HepG2 (cell line): ENCODE measurements at regions not wholly inside any gene's neighbourhood (a gene's known extent, or its start where the extent isn't known, plus 50 kb on each side); places are given as distances from the start of the nearest gene placed in this dataset.

Experiments used
- ATAC-seq: fragments of 200-7000 bp; cut with Tn5 transposase; 3 replicates; pipeline ENCODE4 v1.9.1; 2020; ENCODE audit warnings: mild to moderate bottlenecking, moderate library complexity
- BruUV-seq: library from RNA; stranded (reverse); fragments of 400-500 nt; replicated peaks from 2 replicates; lab custom pipeline; 2021; lab: Mats Ljungman, UMichigan
- CTCF ChIA-PET: fragments of 300-600 bp; formaldehyde crosslinking; extraction: SDS; loops from one replicate; lab custom pipeline; 2021; ENCODE audit warnings: low total read pairs, inconsistent platforms, low intra/inter-chr PET ratio; lab: Yijun Ruan, JAX
- POLR2A ChIA-PET: fragments of 350-600 bp; sonication (Branson Sonifier 250); formaldehyde crosslinking; loops from one replicate; lab custom pipeline; 2020; ENCODE audit warnings: antibody characterized with exemption, inconsistent platforms; lab: Yijun Ruan, JAX
- DNase-seq: peaks from one replicate; pipeline ENCODE4 v3.0.0-alpha.2; 2015; ENCODE audit warnings: low spot score
- FAIRE-seq: peaks from 3 replicates; lab custom pipeline; 2011; peaks lifted over from hg19 to GRCh38; lab: Jason Lieb, UNC
- H2AFZ ChIP-seq: one replicate; pipeline ENCODE4 v1.6.1; 2011; ENCODE audit warnings: low read length, inconsistent platforms
- H3K27ac ChIP-seq: fragments of 300-600 bp; 3 replicates; pipeline ENCODE4 v1.8.0; 2011; ENCODE audit warnings: mixed run types, mild to moderate bottlenecking, mixed read lengths, low read length, inconsistent platforms; ENCODE audit not compliant: insufficient read depth; ENCODE audit errors: extremely low read length
- H3K27me3 ChIP-seq, 2 experiments: fragments of 200-600 bp in 1 of 2; 2 replicates in 1 of 2; 3 replicates in 1 of 2; pipeline versions ENCODE4 v1.6.0 to v1.8.0; 2011; ENCODE audit warnings: low read length in 2 of 2, mild to moderate bottlenecking in 2 of 2, moderate library complexity in 2 of 2, inconsistent platforms in 1 of 2; ENCODE audit not compliant: insufficient read depth in 2 of 2, control insufficient read depth in 1 of 2
- H3K36me3 ChIP-seq, 2 experiments: fragments of 200-600 bp in 1 of 2; replicated peaks in 1 of 2; 2 replicates in 1 of 2; 3 replicates in 1 of 2; pipeline versions ENCODE4 v1.5.1 to v1.8.0; 2011; ENCODE audit warnings: low read length in 2 of 2, inconsistent platforms in 1 of 2; ENCODE audit not compliant: insufficient read depth in 2 of 2, control insufficient read depth in 1 of 2
- H3K4me1 ChIP-seq: 2 replicates; pipeline ENCODE4 v1.5.1; 2012; ENCODE audit warnings: low read length, inconsistent platforms; ENCODE audit not compliant: insufficient read depth
- H3K4me2 ChIP-seq: 2 replicates; pipeline ENCODE4 v1.6.0; 2011; ENCODE audit warnings: low read depth, low read length, inconsistent platforms
- H3K4me3 ChIP-seq, 3 experiments: fragments of 200-600 bp in 1 of 3; sonication (generic), shearing (Covaris generic) in 1 of 3; replicated peaks in 1 of 3; 2 replicates each; pipeline ENCODE4 v1.5.1; 2011 to 2016; ENCODE audit warnings: low read length in 3 of 3, inconsistent platforms in 2 of 3, low read depth in 2 of 3, mild to moderate bottlenecking in 2 of 3, control low read depth in 1 of 3, mixed read lengths in 1 of 3; ENCODE audit not compliant: insufficient read depth in 1 of 3
- H3K79me2 ChIP-seq: one replicate; pipeline ENCODE4 v1.6.1; 2011; ENCODE audit warnings: low read length, inconsistent platforms; ENCODE audit not compliant: insufficient read depth
- H3K9ac ChIP-seq: 2 replicates; pipeline ENCODE4 v1.6.0; 2011; ENCODE audit warnings: mild to moderate bottlenecking, low read depth, low read length, inconsistent platforms; ENCODE audit not compliant: insufficient read depth
- H3K9me3 ChIP-seq: 2 replicates; pipeline ENCODE4 v1.5.1; 2012; ENCODE audit warnings: mild to moderate bottlenecking, low read length
- H4K20me1 ChIP-seq: 2 replicates; pipeline ENCODE4 v1.6.0; 2011; ENCODE audit warnings: inconsistent platforms, mild to moderate bottlenecking, low read length, moderate library complexity; ENCODE audit not compliant: insufficient read depth
- AGO1 ChIP-seq: fragments of 200-400 bp; formaldehyde crosslinking; IDR thresholded peaks from 2 replicates; pipeline ENCODE4 v1.6.1; 2017; ENCODE audit warnings: mild to moderate bottlenecking, low read depth, low read length, moderate library complexity; ENCODE audit not compliant: poor library complexity, severe bottlenecking
- ARNT ChIP-seq: fragments of 450-650 bp; IDR thresholded peaks from 2 replicates; pipeline ENCODE4 v1.6.1; 2017
- BRF2 ChIP-seq: sonication (generic); formaldehyde crosslinking; IDR thresholded peaks from 2 replicates; pipeline ENCODE4 v1.8.1; 2022; ENCODE audit warnings: mild to moderate bottlenecking, missing genetic modification reagents
- CBFB ChIP-seq: sonication (generic); formaldehyde crosslinking; IDR thresholded peaks from 2 replicates; pipeline ENCODE4 v1.4.0; 2020; ENCODE audit warnings: missing genetic modification reagents
- FOSL2 ChIP-seq: sonication (generic); formaldehyde crosslinking; IDR thresholded peaks from 2 replicates; pipeline ENCODE4 v1.4.0; 2020; ENCODE audit warnings: missing genetic modification reagents
- GPBP1L1 ChIP-seq: sonication (generic); formaldehyde crosslinking; IDR thresholded peaks from 2 replicates; pipeline ENCODE4 v1.5.0; 2020; ENCODE audit warnings: mild to moderate bottlenecking, missing genetic modification reagents
- HDAC6 ChIP-seq: fragments of 200-600 bp; sonication (generic); IDR thresholded peaks from 2 replicates; pipeline ENCODE4 v1.7.0; 2017; ENCODE audit warnings: mild to moderate bottlenecking, antibody characterized with exemption, low read length, low read depth
- HNRNPL ChIP-seq: fragments of 200-400 bp; formaldehyde crosslinking; IDR thresholded peaks from 2 replicates; pipeline ENCODE4 v1.6.1; 2017; ENCODE audit warnings: mild to moderate bottlenecking, low read depth, low read length
- IRF9 ChIP-seq: sonication (generic); formaldehyde crosslinking; IDR thresholded peaks from 2 replicates; pipeline ENCODE4 v1.8.0; 2022; ENCODE audit warnings: missing genetic modification reagents, mild to moderate bottlenecking, borderline replicate concordance
- PREB ChIP-seq: sonication (generic); formaldehyde crosslinking; IDR thresholded peaks from 2 replicates; pipeline ENCODE4 v1.4.0; 2020; ENCODE audit warnings: missing genetic modification reagents
- RBM22 ChIP-seq: fragments of 200-400 bp; formaldehyde crosslinking; optimal IDR thresholded peaks from 2 replicates; pipeline ENCODE3; 2017; ENCODE audit warnings: mild to moderate bottlenecking, low read length, moderate library complexity
- ZBTB25 ChIP-seq: IDR thresholded peaks from 2 replicates; pipeline ENCODE4 v1.6.1; 2018; ENCODE audit warnings: missing genetic modification reagents
- ZFP37 ChIP-seq: sonication (generic); formaldehyde crosslinking; IDR thresholded peaks from 2 replicates; pipeline ENCODE4 v1.4.0; 2020; ENCODE audit warnings: missing genetic modification reagents, borderline replicate concordance
- ZNF256 ChIP-seq: sonication (generic); formaldehyde crosslinking; conservative IDR thresholded peaks from 2 replicates; pipeline ENCODE4 v1.4.0; 2020; ENCODE audit warnings: missing genetic modification reagents
- ZNF549 ChIP-seq: sonication (generic); formaldehyde crosslinking; IDR thresholded peaks from 2 replicates; pipeline ENCODE4 v1.5.0; 2020; ENCODE audit warnings: missing genetic modification reagents
- ZNF816 ChIP-seq: sonication (generic); formaldehyde crosslinking; IDR thresholded peaks from 2 replicates; pipeline ENCODE4 v1.8.0; 2022; ENCODE audit warnings: missing genetic modification reagents, mild to moderate bottlenecking, borderline replicate concordance
- ZSCAN30 ChIP-seq: sonication (generic); formaldehyde crosslinking; IDR thresholded peaks from 2 replicates; pipeline ENCODE4 v1.5.0; 2020; ENCODE audit warnings: mild to moderate bottlenecking, missing genetic modification reagents
- WGBS: methylation state at CpG from one replicate; pipeline ENCODE4 v1.1.6; 2017; ENCODE audit warnings: low lambda C conversion rate; 5-methylcytosine and 5-hydroxymethylcytosine counted together
- in situ Hi-C: cut with HindIII; loops from 2 replicates; pipeline ENCODE4 v1.10.0; 2017; ENCODE audit warnings: low pct_unique_long_range_greater_than_20kb; ENCODE audit not compliant: extremely low pct_ligation_motif_present
- intact Hi-C: fragments of 100-400 bp; cut with micrococcal nuclease; formaldehyde crosslinking; loops from one replicate; pipeline ENCODE4 v1.10.0; 2022; ENCODE audit not compliant: unreplicated experiment

GRCh38 chr3:117919621-117920020, 1115.0 kb downstream of the IGSF11 start:
- Histone ChIP-seq H3K79me2 (no peaks in the 10 kb centered on the region), H3K4me1 (no peaks in the 10 kb centered on the region), H2AFZ (no peak overlapping the region), H3K9me3 (no peaks in the 10 kb centered on the region)
- ATAC-seq = no peak
- CTCF ChIA-PET = no interaction called here
- TF ChIP-seq BRF2 (no peak), PREB (CRISPR knock-in tag) (no peak), RBM22 (no peak), ZNF256 (CRISPR knock-in tag) (no peak), HNRNPL (no peak), ZBTB25 (CRISPR knock-in tag) (no peak), AGO1 (no peak), ARNT (no peak), CBFB (CRISPR knock-in tag) (no peak), ZNF549 (no peak), ZFP37 (CRISPR knock-in tag) (no peak), ZNF816 (CRISPR knock-in tag) (no peak), IRF9 (CRISPR knock-in tag) (no peak), GPBP1L1 (no peak), HDAC6 (no peak), ZSCAN30 (no peak), FOSL2 (CRISPR knock-in tag) (no peak)
- TF ChIP-seq, all 625 proteins: peak for 0
- in situ Hi-C loops (no loop called here), intact Hi-C loops (no loop called here)
- FAIRE-seq = no peak
- POLR2A ChIA-PET = no interaction called here
- H3K36me3 ChIP-seq = no peaks in the 10 kb centered on the region
- no peak overlapping the region for H3K9ac ChIP-seq
- H3K27ac ChIP-seq = no peak overlapping the region
- H3K4me2 ChIP-seq = no peak overlapping the region
- BruUV-seq = no TSS peak
- H4K20me1 ChIP-seq = no peaks in the 10 kb centered on the region
- 0% methylated on average over 1 of the region's 1 CpG for WGBS
- no peak for DNase-seq
- H3K4me3 ChIP-seq = no peak overlapping the region
- no peaks in the 10 kb centered on the region for H3K27me3 ChIP-seq
